ENCODE measurements at regions not wholly inside any gene's neighbourhood (a gene's known extent, or its start where the extent isn't known, plus 50 kb on each side); places are given as distances from the start of the nearest gene placed in this dataset.

GRCh38 chr17:72254808-72255449 lies 134.1 kb downstream of the SOX9 start:
- ChIA-PET POLR2A (no interaction called here), CTCF (interaction anchor here (0.6 to 1.7 kb wide), 5 partner anchors 10 to 131 kb away, joined by 3 to 5 read pairs (median 3); no protein-coding TSS in a partner anchor)
- Histone ChIP-seq H3K9me3 (no peaks in the 10 kb centered on the region), H3K4me3 (no peak overlapping the region), H3K4me2 (no peak overlapping the region), H3K27ac (no peak overlapping the region), H3K4me1 (no peaks in the 10 kb centered on the region)
- no peak for ATAC-seq
- 74% methylated on average over 4 of the region's 4 CpGs for WGBS (ENCODE audit: missing lambda C conversion rate)
- TF ChIP-seq ZC3H11A (IDR thresholded peaks at IDR 0.05) (no peak), CHD2 (IDR thresholded peaks at IDR 0.05; ENCODE audit: low read length, partially characterized antibody) (no peak), HOXA7 (CRISPR knock-in tag; IDR thresholded peaks at IDR 0.05) (no peak), TFCP2L1 (CRISPR knock-in tag; IDR thresholded peaks at IDR 0.05) (no peak), FOSL2 (IDR thresholded peaks at IDR 0.05) (no peak), FOSL2 (CRISPR knock-in tag; IDR thresholded peaks at IDR 0.05) (no peak), KDM1A (IDR thresholded peaks at IDR 0.05; ENCODE audit: low read depth) (no peak), ESRRA (IDR thresholded peaks at IDR 0.05; ENCODE audit: borderline replicate concordance, low read length) (no peak), MAX (IDR thresholded peaks at IDR 0.05) (no peak), SMC3 (IDR thresholded peaks at IDR 0.05) (no peak), REST (IDR thresholded peaks at IDR 0.05) (no peak)
- TF ChIP-seq, protein P1, sequence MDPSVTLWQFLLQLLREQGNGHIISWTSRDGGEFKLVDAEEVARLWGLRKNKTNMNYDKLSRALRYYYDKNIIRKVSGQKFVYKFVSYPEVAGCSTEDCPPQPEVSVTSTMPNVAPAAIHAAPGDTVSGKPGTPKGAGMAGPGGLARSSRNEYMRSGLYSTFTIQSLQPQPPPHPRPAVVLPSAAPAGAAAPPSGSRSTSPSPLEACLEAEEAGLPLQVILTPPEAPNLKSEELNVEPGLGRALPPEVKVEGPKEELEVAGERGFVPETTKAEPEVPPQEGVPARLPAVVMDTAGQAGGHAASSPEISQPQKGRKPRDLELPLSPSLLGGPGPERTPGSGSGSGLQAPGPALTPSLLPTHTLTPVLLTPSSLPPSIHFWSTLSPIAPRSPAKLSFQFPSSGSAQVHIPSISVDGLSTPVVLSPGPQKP (IDR thresholded peaks at IDR 0.05; ENCODE audit: low read depth, low read length) = no peak
- no peak for DNase-seq (ENCODE audit: low read depth in 1 of 2, low spot score in 1 of 2)
- no peak for FAIRE-seq

- Histone ChIP-seq H3K27ac (no peak overlapping the region), H3K4me1 (no peaks in the 10 kb centered on the region), H3K9me3 (no peaks in the 10 kb centered on the region), H3K4me3 (no peak overlapping the region), H3K4me2 (no peak overlapping the region)
- WGBS (ENCODE audit: missing lambda C conversion rate) = 84% methylated on average over 3 of the region's 3 CpGs
- no peak for TF ChIP-seq RFX5 (IDR thresholded peaks at IDR 0.05)
- no peak for TF ChIP-seq EHF (CRISPR knock-in tag; IDR thresholded peaks at IDR 0.05)
- TF ChIP-seq NFE2L2 (conservative IDR thresholded peaks at IDR 0.05; ENCODE audit: low read length) = no peak
- no peak for TF ChIP-seq KDM1A (IDR thresholded peaks at IDR 0.05; ENCODE audit: low read depth)
- TF ChIP-seq EP300 (IDR thresholded peaks at IDR 0.05) = no peak
- TF ChIP-seq RNF2 (IDR thresholded peaks at IDR 0.05; ENCODE audit: borderline replicate concordance, low read depth) = no peak
- no peak for TF ChIP-seq MYC (IDR thresholded peaks at IDR 0.05; ENCODE audit: borderline replicate concordance, low read length)
- no peak for TF ChIP-seq CHD4 (IDR thresholded peaks at IDR 0.05; ENCODE audit: borderline replicate concordance)
- TF ChIP-seq FOSL2 (IDR thresholded peaks at IDR 0.05) = no peak
- no peak for TF ChIP-seq FOSL2 (CRISPR knock-in tag; IDR thresholded peaks at IDR 0.05)
- TF ChIP-seq TP53 (CRISPR knock-in tag; IDR thresholded peaks at IDR 0.05) = no peak
- TF ChIP-seq SREBF2 (IDR thresholded peaks at IDR 0.05) = no peak
- no peak for TF ChIP-seq NPAS2 (CRISPR knock-in tag; IDR thresholded peaks at IDR 0.05; ENCODE audit: borderline replicate concordance)
- no peak for TF ChIP-seq ZC3H11A (IDR thresholded peaks at IDR 0.05)
- no peak for TF ChIP-seq HEYL (CRISPR knock-in tag; IDR thresholded peaks at IDR 0.05)
- no peak for TF ChIP-seq PHF8 (IDR thresholded peaks at IDR 0.05; ENCODE audit: borderline replicate concordance, low read depth)
- no peak for TF ChIP-seq RCOR1 (IDR thresholded peaks at IDR 0.05; ENCODE audit: low read depth, low read length)
- no peak for TF ChIP-seq MAZ (IDR thresholded peaks at IDR 0.05; ENCODE audit: borderline replicate concordance, low read depth, low read length)
- FAIRE-seq = no peak
- DNase-seq (ENCODE audit: low read depth in 1 of 2, low spot score in 1 of 2) = no peak
- CTCF ChIA-PET = interaction anchor here (0.9 to 1.7 kb wide), 2 partner anchors 17 to 32 kb away, joined by 3 to 5 read pairs; no protein-coding TSS in a partner anchor
- POLR2A ChIA-PET = no interaction called here
- no peak for ATAC-seq
These were observed 134.7 kb downstream of the SOX9 start for GRCh38 chr17:72255481-72255880.
